Left renal pelvis (tissue), 4 donors: ENCODE measurements at regions not wholly inside any gene's neighbourhood (a gene's known extent, or its start where the extent isn't known, plus 50 kb on each side); places are given as distances from the start of the nearest gene placed in this dataset.

Experiments used
- DNase-seq, 4 donors: peaks; one replicate each; pipeline ENCODE4 v3.0.0-alpha.2; 2013; ENCODE audit warnings: low read depth in 4 of 4, low spot score in 3 of 4

DNA sequence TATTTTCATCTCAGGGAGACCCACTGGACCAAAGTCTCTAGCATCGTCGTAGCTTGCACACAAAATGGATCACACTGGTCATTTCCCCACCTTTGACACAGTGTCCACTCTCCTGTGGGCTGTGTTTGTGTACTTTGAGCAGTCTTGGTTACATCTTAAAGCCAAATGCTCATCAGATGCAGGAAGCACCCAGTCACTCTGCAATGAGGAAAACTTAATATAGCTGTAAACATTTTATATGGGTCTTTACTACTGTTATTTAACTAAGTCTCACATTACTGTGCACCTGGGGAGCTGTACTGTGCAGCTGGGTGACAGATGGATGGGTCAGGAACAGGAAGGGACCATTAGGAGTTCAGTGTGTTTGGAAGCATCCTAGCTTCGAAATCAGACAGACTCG, 109.0 kb upstream of the CXCR4 start:
- no peak for DNase-seq

DNA sequence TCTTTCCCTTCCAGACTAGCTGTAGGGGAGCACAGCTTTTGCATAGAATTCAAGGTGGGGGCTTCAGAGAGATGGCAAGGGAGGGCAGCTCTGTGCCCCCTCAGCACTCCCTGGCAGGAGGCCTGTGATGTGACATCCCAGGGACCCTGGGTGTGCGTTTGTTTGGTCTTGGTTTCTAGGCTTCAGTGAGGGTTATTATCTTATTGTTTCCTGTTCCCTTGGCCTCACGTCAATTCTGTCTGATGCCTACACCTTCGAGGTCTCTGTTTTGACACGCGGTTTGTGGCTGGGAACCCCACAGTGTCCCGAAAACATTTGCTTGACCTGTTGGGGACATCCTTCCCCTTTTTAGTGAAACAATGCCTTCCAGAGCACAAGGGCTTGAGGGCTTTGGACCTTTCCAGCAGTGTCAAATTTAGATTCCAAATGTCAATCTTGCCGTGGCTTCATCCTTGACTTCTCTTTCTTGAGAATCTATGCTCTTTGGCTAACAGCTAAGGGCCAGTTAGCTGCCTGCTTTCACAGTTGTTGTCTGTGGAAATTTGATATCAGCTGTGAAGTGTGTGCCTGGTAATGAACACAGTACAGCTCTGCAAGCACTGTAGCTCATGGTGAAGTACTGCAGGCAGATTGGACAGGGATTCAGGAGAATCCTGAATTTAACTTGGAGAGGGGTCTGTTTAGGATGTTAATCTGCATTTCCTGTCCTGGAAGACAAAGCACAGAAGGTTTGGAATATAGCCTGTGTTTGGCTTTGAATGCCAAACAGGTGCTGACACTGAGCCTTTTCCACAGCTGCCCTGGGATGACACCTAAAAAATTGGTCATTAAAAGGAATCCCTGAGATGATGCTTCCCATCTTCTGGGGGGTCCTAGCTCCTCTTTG, 108.2 kb upstream of the CXCR4 start:
- DNase-seq = no peak

DNA sequence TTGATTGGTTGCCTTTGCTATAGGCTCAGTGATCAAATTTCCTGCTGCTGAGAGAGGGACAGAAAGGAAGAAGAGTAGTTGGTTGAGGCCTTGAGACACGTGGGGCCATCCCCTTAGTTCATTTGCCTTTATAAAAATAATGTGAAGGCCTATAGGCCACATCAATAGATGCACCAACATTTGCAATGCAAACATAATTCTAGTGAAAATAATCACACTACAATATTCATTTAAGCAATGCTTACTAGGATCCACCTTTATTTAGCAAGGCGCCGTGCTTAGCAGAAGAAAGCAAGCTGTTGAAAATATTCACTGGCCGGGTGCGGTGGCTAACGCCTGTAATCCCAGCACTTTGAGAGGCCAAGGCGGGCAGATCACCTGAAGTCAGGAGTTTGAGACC, 105.3 kb upstream of the CXCR4 start:
- DNase-seq = no peak

DNA sequence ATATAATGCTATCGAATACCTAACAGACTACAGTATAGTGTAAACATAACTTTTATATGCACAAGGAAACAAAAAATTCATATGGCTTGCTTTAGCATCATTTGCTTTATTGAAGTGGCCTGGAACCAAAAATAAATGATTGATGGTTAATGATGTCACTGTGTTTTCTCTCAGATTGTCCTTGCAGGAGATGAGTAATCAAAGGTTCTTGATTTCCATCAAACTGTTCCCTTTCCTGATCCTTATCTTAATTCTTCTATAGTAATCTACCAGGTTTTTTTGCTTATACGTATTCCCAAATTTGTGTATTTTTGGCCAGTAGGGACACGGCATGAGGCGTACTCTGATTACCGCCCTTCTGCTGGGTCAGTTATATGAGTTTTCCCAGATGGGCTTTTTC, 104.9 kb upstream of the CXCR4 start:
- DNase-seq = no peak

DNA sequence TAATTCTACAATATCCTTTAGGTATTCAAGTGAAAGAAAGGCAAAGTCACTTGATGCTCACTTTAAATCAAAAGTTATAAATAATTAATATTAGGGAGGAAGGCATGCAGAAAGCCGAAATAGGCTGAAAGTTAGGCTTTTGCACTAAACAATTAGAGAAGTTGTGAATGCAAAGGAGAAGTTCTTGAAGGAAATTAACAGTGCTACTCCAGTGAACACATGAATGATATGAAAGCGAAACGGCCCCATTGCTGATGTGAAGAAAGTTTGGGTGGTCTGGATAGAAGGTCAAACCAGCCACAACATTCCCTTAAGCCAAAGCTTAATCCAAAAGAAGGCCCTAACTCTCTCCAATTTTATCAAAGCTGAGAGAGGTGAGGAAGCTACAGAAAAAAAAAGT, 103.1 kb upstream of the CXCR4 start:
- no peak for DNase-seq

DNA sequence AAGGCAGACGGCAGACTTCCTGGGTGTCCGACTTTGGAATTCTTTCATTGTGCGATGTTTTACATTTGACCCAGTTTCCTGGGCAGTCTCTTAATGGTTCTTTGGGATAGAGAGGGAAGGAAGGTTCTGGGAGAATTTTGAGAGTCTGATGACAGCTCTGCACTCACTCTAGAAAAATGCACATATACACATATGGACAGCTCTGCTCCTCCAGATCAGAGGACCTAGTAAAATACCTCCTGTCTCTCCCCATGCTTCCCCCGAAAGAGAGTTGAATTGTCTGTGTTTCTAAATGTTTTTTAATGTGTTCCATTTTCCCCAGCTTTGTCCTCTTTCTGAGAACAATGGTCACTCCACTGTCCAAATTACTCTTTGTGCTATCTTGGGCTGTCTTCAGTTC, 102.0 kb upstream of the CXCR4 start:
- no peak for DNase-seq

DNA sequence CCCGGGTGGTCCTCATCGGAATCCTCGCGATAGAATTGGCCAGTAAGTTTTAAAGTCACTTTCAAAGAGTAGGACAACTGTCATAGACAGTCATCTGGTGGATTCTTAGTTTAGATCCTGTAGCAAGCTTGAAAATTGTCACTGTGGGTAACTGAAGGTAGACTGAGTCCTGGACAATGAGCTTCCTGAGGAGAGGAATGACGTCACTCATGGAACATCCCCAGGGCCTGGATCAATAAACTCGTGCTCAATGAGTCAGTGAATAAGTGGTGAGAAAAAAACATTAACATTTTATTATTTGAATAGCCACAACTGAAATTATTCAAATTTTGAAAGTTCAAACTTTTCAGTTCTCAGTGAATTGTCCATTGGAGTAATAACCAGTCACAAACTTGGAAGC, 101.4 kb upstream of the CXCR4 start:
- no peak for DNase-seq

DNA sequence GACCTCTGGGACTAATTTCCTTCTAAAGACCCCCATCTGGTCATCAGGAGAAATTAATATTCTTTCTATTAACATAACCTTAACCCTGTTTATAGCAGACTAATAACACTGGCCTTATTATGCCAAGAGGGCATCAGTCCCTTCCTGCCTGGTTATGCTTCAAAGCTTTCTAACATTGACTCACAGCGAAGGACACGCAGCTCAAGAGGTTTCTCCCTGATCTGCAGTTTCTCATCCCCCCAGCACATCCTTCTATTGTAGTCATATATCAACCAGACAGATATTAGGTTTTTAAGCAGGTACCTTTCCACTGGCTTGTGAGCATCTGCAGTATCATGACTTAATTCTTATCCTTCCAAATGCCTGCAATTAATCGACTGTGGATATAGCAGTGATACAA, 100.0 kb upstream of the CXCR4 start:
- DNase-seq = no peak

DNA sequence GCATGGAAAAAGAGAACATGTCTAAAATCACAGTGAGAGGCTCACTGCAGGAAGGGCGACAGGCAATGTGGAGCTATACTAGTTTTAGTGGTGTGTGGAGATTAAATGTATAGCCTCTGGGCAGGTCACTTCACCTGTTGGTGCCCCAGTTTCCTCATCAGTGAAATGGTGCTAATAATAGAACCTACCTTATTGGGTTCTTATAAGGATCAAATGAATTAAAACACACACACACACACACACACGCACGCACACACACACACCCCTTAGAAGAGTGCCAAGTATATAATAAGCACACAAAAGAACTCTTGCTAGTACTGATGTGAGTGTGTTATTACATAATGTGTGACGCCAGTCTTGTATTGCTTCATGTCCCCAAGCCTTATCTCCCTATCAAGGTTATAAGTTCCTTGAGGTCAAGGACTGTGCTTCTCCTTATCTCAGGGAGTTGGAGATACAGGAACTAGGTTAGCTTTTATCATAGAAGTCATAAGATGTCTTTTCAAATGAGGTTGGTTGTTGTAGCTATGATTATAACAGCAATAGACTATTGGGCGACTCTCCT, 98.0 kb upstream of the CXCR4 start:
- no peak for DNase-seq

DNA sequence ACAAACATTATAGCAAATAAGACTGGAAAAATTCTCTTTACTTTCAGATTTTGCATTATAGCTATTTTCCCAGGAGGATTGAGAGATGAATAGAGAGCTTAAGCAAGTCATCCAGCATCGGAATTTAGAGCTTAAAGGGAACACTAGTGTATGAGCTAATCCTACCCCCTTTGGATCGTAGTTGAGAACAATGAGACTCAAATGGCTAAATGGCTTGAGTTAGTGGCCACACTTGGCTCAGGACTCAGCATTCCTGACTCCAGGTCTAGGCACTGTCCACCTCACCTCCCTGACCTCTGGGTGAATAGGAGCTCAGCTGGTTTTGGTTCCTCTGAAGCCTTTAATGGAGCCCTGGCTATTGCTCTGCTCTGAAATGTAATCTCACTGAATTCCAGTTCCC, 97.5 kb upstream of the CXCR4 start:
- no peak for DNase-seq

DNA sequence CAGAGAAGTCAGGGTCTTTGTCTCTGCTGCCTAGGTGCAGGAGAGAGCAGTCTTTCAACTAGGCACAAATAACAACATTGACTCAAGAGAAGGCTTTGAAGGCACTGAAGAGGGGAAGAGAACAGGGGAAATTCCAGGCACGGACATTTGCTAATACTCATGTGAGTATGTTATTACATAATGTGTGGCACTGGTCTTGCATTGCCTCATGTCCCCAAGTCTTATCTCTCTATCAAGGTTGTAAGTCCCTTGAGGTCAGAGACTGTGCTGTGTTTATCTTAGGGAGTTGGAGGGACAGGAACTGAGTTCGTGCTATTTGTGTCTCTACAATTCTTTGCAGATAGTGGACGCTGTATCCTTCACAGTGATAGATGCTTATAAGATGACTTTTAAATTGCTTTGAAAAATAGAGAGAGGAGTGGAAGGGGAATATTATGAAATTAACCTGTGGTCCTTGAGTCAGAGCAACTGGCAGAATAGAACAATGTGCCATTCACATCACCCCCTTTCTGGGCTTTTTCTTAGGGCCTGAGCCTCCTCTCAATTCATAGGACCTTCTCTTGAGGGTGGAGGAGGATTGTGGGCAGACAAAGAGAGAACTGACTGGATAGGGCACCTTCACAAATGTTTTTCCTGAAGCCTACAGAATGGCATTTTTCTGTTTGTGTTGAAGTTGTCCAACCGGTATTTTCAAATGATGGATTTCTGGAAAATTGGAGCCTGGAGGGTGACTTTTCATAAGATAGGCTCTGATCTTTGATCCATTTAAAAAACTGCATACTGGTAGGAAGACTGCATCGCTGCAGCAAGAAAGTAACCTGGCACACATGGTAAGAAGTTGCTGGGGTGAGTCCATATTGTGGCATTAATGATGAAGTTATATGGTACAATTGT, 96.6 kb upstream of the CXCR4 start:
- no peak for DNase-seq

DNA sequence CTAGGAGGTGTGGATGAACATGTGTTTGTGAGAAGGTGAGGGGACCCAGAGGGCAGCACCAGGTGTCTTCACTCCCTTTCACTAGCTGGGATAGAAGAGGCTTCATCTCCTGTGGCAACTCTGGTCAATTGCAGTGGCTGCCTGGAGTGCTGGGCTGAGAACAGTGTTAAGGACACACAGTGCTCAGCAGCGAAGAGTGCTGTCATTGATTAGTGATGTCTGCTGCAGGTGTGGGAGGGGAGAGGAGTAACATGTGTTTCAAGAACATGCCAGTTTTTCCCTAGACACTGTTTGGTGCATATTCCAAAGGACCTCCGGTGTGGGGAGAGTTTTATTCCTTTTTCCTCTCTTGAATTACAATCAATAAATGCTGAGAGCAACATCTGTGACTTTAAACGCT, 95.9 kb upstream of the CXCR4 start:
- no peak for DNase-seq

DNA sequence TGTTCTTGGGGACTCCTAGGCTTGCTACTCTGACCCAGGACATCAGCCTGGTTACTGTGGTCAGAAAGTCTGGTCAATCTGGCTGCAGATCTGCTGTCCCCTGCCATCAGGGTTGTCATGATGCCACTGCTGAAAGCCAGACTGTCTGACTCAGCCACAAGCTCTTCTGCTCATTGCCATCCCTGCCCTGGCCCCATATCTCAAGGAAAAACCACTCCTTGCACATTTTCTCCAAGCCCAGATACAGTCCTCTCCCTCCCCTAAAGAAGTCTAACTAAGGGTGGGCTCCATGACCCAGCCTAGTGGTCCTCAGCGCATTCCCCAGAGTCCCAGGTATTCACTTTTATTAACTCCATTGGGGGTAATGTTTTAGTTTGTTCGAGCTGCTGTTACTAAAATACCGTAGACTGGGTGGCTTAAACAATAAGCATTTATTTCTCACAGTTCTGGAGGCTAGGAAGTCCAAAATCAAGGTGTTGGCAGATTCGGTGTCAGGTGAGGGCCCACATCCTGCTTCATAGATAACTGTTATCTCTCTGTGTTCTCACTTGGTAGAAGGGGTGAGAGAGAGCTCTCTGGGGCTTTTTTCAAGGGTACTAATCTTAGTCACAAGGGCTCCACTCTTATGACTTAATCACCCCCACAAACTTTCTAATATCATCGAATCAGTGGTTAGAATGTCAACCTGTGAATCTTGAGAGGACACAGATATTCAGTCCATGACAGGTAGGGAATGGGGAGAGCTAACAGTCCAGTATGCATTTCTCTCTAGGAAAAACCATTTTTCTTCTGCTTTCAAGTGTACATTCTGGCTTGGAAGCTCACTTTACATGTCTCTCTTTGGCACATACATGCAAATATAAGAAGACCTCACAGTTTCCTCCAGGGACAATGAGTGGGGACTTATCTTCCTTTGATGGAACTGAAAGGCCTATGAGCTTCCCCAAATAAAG, 94.8 kb upstream of the CXCR4 start:
- no peak for DNase-seq

DNA sequence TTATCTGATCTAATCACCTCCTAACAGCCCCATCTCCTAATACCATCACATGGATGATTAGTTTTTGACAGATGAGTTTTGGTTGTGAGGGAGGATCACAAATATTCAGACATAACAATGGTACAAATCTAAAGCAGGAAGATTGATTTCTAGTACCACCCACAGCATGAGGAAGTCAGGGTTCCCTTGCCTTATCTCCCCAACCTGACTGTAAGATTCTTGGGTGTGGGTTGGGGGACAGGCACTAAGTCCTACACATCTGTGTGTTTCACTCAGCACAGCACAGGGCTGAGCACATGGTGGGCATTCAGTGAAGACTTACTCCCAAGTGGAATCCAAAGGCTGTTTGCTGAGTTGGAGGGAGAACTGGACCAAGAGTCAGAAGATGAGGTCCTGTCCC, 93.8 kb upstream of the CXCR4 start:
- DNase-seq = no peak

DNA sequence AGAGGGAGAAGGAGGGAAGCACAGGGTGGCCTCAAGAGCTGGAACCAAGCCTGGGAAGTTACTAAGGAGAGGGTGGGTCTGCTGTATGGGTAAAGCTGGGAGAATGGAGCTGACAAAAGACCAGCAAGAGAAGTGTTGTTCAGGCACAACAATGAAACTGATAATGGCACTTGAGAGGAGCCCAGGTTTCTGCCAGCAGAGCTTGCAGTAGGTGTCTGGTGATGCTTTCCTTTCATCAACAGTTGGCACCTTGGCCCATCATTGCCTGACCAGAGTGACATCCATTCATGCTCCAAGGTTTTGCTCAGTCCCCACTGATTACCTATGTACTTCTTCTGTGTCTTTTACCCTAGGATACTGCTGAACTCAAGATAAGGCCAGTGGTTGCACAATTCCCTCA, 92.9 kb upstream of the CXCR4 start:
- DNase-seq = no peak

DNA sequence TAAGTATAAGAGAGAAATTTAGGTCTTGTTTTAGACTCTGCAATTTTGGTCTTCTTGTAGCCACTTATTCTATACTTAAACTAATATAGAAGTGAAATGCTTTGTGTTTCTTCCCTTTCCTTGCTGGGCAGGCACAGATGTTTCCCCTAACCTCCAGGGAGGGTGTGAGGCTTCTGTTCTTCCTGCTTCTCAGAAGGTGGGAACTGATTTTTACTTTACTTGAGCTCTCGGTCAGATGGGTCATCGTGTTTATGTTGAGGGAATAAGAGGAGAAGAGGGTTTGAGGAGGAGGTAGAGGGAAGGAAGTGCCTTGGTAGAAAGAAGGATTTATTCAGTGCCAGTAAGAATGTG, 92.5 kb upstream of the CXCR4 start:
- no peak for DNase-seq

DNA sequence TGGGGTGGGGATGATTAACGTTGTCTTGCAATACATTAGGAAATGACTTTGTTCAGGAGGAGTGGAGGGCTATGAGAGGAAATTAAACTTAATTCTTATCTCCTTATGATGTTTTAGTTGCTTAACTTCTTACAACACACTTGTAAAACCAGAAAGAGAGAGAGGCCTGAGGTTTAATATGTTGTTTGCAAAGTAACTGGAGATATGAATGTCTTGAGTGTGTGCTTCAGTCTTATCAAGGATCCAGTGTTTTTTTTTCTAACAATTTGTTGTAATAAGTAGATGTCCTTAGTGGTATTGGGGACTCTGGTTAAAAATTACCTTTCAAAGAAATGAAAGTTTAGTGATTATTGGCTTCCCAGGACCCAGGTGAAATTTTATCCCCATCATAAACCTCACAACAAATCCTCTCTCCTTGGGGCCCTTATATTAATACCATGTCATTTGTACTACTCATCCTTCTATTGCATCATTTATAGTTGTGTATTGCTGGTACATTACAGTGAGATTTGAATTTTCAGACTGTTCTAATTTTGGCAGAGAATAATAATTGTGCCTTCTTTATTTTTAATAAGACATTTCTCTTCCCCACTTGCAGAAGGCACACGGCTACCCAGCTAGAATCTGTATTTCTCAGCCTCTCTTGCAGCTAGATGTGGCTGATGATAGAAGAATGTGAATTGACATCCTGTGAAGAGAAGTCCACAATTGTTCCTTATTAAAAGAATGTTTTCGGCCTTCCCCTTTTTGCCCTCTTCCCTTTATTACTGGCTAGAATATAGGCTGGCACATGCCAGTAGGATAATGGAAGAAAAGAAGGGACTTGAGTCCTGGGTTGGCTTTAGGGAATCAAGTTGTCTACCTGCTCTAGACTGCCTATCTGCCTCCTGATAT, 91.9 kb upstream of the CXCR4 start:
- no peak for DNase-seq

DNA sequence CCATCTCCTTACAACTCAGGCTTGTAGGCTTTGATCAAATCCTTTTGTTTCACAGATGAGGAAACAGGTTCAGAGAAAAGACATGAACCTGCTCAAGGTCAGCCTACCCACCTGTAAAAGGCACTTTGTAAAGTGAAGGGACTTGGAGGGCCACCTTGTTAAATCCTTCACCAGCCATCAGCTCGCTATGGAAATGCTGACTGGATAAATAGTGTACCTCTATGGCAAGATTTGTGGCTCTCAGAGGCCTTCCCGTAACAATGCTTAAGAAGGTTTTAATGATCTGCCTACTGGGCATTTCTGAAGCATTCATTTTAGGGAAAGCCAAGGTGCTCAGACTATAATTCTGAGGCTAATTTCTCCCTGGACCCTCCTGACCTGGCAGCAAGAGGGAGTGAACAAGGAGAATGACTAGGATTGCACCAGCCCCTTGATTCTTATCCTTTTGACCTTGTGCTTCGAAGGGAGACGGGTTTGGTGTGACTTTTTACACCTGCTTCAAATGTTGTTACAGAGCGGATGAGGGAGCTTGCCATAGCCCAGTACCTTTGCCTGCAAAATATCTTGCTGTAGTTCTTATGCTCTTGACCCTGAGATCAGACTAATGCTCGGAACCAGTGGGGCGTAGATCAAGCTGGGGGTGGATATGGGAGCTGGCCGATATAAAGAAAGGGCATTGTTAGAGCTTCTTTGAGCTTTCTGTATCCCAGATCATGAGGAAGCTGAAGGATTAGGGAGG, 90.9 kb upstream of the CXCR4 start:
- peak in 1 of 4 donors; percentile 39 for DNase-seq

DNA sequence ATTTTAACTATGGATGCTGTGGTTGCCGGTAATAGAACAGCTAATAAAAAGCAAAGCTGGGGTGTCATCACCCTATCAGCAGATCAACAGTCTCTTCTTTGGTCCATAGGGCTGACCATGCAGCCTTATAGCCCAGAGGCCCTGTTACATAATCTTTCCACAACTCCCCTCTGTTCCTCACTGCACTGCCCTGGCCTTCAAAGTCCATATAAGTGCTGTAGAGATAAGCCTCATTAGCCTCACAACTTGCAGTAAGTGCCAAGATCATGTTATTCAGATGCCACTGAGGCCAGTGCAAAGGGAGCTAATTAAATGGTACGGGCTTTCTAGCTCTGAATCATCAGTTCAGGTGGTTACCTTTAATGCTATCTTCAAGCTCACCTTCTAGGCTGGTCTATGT, 89.7 kb upstream of the CXCR4 start:
- DNase-seq = no peak
